Ovary (tissue), 7 donors: ENCODE measurements at regions not wholly inside any gene's neighbourhood (a gene's known extent, or its start where the extent isn't known, plus 50 kb on each side); places are given as distances from the start of the nearest gene placed in this dataset.

Experiments
- DNase-seq, 5 donors: peaks; one replicate each; pipeline ENCODE4 v3.0.0-alpha.2; 2019 to 2020
- H3K27ac ChIP-seq, 2 donors: fragments of 200-600 bp; one replicate each; pipeline versions ENCODE4 v1.5.1 to v1.8.0; 2019 to 2022
- H3K27me3 ChIP-seq: fragments of 200-600 bp; one replicate; pipeline ENCODE4 v1.8.0; 2022
- H3K36me3 ChIP-seq: fragments of 200-600 bp; sonication (generic); one replicate; pipeline ENCODE4 v1.5.1; 2019
- H3K4me1 ChIP-seq: one replicate; pipeline ENCODE4 v1.8.1; 2013; ENCODE audit warnings: mild to moderate bottlenecking, moderate library complexity; ENCODE audit not compliant: insufficient read depth
- H3K4me3 ChIP-seq: fragments of 200-600 bp; sonication (generic); one replicate; pipeline ENCODE4 v1.5.1; 2017
- H3K9me3 ChIP-seq, 2 donors: fragments of 200-600 bp in 1 of 2; sonication (generic) in 1 of 2; one replicate each; pipeline versions ENCODE4 v1.5.1 to v1.8.1; 2013 to 2019; ENCODE audit warnings: mild to moderate bottlenecking in 1 of 2, moderate library complexity in 1 of 2
- EP300 ChIP-seq: sonication (generic); formaldehyde crosslinking; IDR thresholded peaks from one replicate; pipeline ENCODE4 v1.6.1; 2017; ENCODE audit warnings: antibody characterized with exemption
- POLR2A ChIP-seq: fragments of 450-650 bp; IDR thresholded peaks from one replicate; pipeline ENCODE4 v1.6.1; 2017; ENCODE audit warnings: antibody characterized with exemption, mild to moderate bottlenecking, moderate library complexity
- WGBS, 3 donors: extraction: QIAGEN DNeasy Blood & Tissue Kit in 1 of 3; methylation state at CpG; one replicate each; pipeline versions ENCODE4 v1.1.5 to v1.1.7; 2013 to 2017; 5-methylcytosine and 5-hydroxymethylcytosine counted together
- intact Hi-C, 4 donors: fragments of 100-400 bp; cut with DNase I; formaldehyde crosslinking; loops; one replicate each; pipeline versions ENCODE4 v1.11.0 to v1.15.1; 2022 to 2023
- TF ChIP-seq, protein P1 (sequence below), 3 donors: fragments of 450-650 bp in 2 of 3; fragments of 200-600 bp in 1 of 3; IDR thresholded peaks; one replicate each; pipeline versions ENCODE4 v1.5.1 to v1.8.0; 2016 to 2022; ENCODE audit warnings: antibody characterized with exemption in 3 of 3, mild to moderate bottlenecking in 1 of 3
- donor health status: DM: no; HTN: no; CAD: no; lungs with moderate emphysema.
- donor health status: DM: no; HTN: no; CAD: no.
- donor health status: Bipolar disorder and iron deficiency.
- donor health status: DM: no; HTN: no; CAD: no.
- donor health status: DM: yes; HTN: yes; CAD: no.

DNA sequence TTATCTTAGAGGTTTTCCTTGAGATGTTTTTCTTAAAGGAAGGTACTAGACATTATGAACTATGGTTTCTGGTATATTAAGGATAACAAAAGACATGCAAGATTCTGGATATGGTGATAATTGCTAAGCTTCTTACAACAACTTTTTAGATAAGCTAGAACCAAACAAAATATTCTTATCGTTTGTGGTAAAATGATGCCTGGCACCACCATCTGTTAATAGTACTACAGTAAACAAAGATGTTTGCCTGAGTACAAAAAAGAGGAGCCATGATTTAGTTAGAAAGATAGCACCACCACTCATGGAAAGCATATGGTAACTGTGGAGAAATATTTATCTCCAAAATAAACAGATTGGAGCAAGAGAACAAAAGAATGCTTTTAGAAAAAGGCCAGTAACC, 747.3 kb downstream of the COL12A1 start:
- Histone ChIP-seq H3K4me3 (no peak overlapping the region), H3K27ac (no peak overlapping the region), H3K27me3 (no peaks in the 10 kb centered on the region), H3K4me1 (no peaks in the 10 kb centered on the region), H3K9me3 (no peaks in the 10 kb centered on the region), H3K36me3 (no peaks in the 10 kb centered on the region)
- no peak for DNase-seq
- intact Hi-C loops, result no loop called here
- TF ChIP-seq EP300 (no peak), POLR2A (no peak)
- TF ChIP-seq, protein P1, sequence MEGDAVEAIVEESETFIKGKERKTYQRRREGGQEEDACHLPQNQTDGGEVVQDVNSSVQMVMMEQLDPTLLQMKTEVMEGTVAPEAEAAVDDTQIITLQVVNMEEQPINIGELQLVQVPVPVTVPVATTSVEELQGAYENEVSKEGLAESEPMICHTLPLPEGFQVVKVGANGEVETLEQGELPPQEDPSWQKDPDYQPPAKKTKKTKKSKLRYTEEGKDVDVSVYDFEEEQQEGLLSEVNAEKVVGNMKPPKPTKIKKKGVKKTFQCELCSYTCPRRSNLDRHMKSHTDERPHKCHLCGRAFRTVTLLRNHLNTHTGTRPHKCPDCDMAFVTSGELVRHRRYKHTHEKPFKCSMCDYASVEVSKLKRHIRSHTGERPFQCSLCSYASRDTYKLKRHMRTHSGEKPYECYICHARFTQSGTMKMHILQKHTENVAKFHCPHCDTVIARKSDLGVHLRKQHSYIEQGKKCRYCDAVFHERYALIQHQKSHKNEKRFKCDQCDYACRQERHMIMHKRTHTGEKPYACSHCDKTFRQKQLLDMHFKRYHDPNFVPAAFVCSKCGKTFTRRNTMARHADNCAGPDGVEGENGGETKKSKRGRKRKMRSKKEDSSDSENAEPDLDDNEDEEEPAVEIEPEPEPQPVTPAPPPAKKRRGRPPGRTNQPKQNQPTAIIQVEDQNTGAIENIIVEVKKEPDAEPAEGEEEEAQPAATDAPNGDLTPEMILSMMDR (IDR thresholded peaks at IDR 0.05), result no peak
- WGBS, 3 donors, result 16 to 38% (median 22%) methylated on average over 1 of the region's 1 CpG

DNA sequence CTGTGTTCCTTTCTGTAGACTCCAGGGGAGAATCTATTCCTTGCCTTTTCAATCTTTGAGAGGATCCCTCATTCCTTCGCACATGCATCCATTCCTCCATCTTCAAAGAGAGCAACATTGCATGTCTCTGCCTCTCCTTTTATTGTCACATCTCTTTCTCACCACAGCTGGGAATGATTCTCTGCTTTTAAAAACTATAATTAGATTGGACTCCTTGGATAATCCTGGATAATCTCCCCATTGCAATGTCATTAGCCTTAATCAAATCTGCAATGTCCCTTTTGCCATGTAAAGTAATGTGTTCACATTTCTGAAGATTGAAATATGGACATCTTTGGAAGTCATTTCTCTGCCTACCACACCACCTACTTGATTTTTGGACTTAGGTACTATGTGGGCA, 750.1 kb downstream of the COL12A1 start:
- TF ChIP-seq EP300 (no peak), POLR2A (no peak)
- TF ChIP-seq, protein P1 (IDR thresholded peaks at IDR 0.05), result no peak
- Histone ChIP-seq H3K4me3 (no peak overlapping the region), H3K27ac (no peak overlapping the region), H3K36me3 (no peaks in the 10 kb centered on the region), H3K27me3 (no peaks in the 10 kb centered on the region), H3K9me3 (no peaks in the 10 kb centered on the region), H3K4me1 (no peaks in the 10 kb centered on the region)
- 98 to 100% (median 98%) methylated on average over 1 of the region's 1 CpG for WGBS, 3 donors
- no peak for DNase-seq
- intact Hi-C loops, result no loop called here

DNA sequence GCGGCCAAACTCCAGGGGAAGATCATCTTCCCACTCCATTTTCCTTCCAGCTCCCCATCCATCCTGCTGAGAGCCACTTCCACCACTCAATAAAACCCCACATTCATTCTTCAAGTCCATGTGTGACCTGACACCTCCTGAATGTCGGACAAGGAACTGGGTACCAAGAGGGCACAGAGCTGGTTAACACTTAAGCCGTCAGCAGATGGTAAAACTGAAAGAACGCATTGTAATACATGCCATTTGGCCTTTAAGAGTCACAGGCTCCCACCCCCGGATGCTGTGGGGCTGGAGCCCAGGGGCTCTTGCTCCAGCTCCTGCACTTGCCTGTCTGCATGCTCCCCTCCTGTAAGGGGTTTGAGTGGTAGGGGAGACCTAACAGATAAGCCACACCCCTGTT, 753.9 kb downstream of the COL12A1 start:
- H3K4me1 ChIP-seq, result no peaks in the 10 kb centered on the region
- no peaks in the 10 kb centered on the region for H3K9me3 ChIP-seq
- H3K4me3 ChIP-seq, result no peak overlapping the region
- DNase-seq, result no peak
- no peaks in the 10 kb centered on the region for H3K27me3 ChIP-seq
- intact Hi-C loops, result no loop called here
- 62 to 77% (median 68%) methylated on average over 5 of the region's 5 CpGs for WGBS, 3 donors
- no peaks in the 10 kb centered on the region for H3K36me3 ChIP-seq
- H3K27ac ChIP-seq, result no peak overlapping the region
- TF ChIP-seq, protein P1 (IDR thresholded peaks at IDR 0.05), result no peak
- TF ChIP-seq POLR2A, result no peak

DNA sequence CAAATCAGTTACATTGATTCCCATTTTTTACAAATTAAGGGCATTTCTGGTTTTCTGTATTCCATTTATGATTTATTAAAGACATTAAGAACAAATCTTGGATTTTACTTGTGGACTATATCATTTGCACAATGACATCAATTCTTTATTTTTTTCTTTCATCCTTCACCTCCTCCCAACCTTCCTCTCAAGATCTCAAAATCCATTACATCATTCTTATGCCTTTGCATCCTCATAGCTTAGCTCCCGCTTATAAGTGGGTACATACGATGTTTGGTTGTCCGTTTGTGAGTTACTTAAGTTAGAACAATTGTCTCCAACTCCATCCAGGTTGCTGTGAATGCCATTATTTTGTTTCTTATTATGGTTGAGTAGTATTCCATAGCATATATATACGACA, 752.8 kb downstream of the CD109 start:
- Histone ChIP-seq H3K9me3 (no peaks in the 10 kb centered on the region), H3K27ac (no peak overlapping the region), H3K36me3 (no peaks in the 10 kb centered on the region), H3K4me3 (no peak overlapping the region), H3K27me3 (no peaks in the 10 kb centered on the region), H3K4me1 (no peaks in the 10 kb centered on the region)
- DNase-seq, result no peak
- WGBS, 3 donors, result 94 to 95% (median 94%) methylated on average over 4 of the region's 4 CpGs
- TF ChIP-seq POLR2A, result no peak
- TF ChIP-seq, protein P1 (IDR thresholded peaks at IDR 0.05), result no peak
- TF ChIP-seq EP300, result no peak
- intact Hi-C loops, result no loop called here

DNA sequence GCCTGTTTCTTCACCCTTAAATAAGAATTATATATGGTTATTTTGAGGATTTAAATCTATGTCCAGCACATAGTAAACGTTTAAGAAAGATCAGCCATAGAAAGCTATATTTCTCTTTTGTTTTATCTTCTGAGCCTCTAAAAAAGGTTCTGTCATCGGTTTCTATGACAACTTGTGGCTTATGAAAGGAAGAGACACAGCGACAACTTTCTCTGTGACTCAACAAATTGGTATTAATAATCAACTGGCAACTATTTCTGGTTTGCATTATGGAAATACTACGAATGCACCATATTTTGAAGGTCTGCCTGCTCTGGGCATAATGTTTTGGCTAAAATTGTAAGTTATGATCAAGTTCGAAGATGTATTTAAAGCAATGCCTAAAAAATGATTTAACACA, 751.0 kb downstream of the CD109 start:
- intact Hi-C loops, result no loop called here
- Histone ChIP-seq H3K4me1 (no peaks in the 10 kb centered on the region), H3K27me3 (no peaks in the 10 kb centered on the region), H3K27ac (no peak overlapping the region), H3K4me3 (no peak overlapping the region), H3K36me3 (no peaks in the 10 kb centered on the region), H3K9me3 (no peaks in the 10 kb centered on the region)
- no peak for DNase-seq
- WGBS, 3 donors, result 72 to 82% (median 79%) methylated on average over 5 of the region's 5 CpGs
- no peak for TF ChIP-seq EP300
- TF ChIP-seq, protein P1 (IDR thresholded peaks at IDR 0.05), result no peak
- no peak for TF ChIP-seq POLR2A
